ENCODE measurements at regions not wholly inside any gene's neighbourhood (a gene's known extent, or its start where the extent isn't known, plus 50 kb on each side); places are given as distances from the start of the nearest gene placed in this dataset.

- ATAC-seq, result no peak
- H3K36me3 ChIP-seq, result no peaks in the 10 kb centered on the region
- H3K27me3 ChIP-seq, result peaks cover 0 to 4% (median 0%) of the 10 kb centered on the region in 7 donors
- no peak overlapping the region for H3K4me3 ChIP-seq
- no peak for TF ChIP-seq CTCF (IDR thresholded peaks at IDR 0.05)
- peaks cover 0 to 32% (median 0%) of the 10 kb centered on the region in 9 donors for H3K4me1 ChIP-seq
- no peak overlapping the region for H3K27ac ChIP-seq
- no peak for DNase-seq
- WGBS, 2 donors, result 90 to 95% methylated on average over 2 of the region's 2 CpGs
- H3K9me3 ChIP-seq, result peaks cover 0 to 7% (median 0%) of the 10 kb centered on the region in 11 donors
- intact Hi-C loops (cut with DNase I), result no loop called here
These were observed 69.2 kb downstream of the LYZL2 start for GRCh38 chr10:30560326-30560725.

DNA sequence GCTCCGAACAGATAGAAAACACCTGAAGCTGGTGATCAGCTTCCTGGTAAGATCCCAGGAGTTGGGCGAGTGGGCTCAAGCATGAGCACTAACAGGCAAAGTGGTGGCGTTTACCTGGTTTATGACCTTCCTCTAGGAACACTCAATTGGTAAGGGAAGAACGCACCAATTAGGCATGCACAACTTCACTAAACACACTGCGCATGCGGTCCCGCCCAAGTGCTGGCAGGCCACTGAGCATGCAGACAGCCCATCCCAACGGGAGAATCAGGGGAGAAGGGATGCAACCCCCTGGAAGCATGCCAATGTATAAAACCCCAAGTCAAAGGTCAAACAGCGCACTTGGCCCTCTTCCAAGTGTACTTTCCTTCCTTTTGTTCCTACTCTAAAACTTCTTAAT, 70.4 kb downstream of the LYZL2 start:
- no peak for TF ChIP-seq CTCF (IDR thresholded peaks at IDR 0.05)
- DNase-seq (no peak), ATAC-seq (no peak)
- 70 to 79% methylated on average over 9 of the region's 9 CpGs for WGBS, 2 donors
- H3K27me3 ChIP-seq, result peaks cover 0 to 4% (median 0%) of the 10 kb centered on the region in 7 donors
- H3K4me3 ChIP-seq, result no peak overlapping the region
- H3K27ac ChIP-seq, result no peak overlapping the region
- peaks cover 0 to 44% (median 6%) of the 10 kb centered on the region in 9 donors for H3K4me1 ChIP-seq
- H3K36me3 ChIP-seq, result no peaks in the 10 kb centered on the region
- intact Hi-C loops (cut with DNase I), result no loop called here
- H3K9me3 ChIP-seq, result peaks cover 0 to 7% (median 0%) of the 10 kb centered on the region in 11 donors

DNA sequence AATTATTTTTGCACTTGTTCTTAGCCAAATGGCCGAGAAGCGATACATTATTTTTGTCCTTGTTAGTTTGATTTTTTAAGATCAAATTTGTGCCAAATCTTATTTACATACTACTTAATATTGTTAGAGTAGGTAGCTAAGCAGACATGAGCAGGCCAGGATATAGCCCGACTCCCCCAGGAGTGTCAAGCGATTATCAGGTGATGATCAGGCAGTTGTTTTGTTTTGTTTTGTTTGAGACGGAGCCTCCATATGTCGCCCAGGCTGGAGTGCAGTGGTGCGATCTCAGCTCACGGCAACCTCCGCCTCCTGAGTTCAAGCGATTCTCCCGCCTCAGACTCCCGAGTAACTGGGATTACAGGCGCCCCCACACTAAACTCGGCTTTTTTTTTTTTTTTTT, 71.1 kb downstream of the LYZL2 start:
- WGBS, 2 donors, result 72 to 76% methylated on average over 13 to 14 of the region's 14 CpGs
- no peak for TF ChIP-seq CTCF (IDR thresholded peaks at IDR 0.05)
- DNase-seq (no peak), ATAC-seq (no peak)
- H3K27me3 ChIP-seq, result peaks cover 0 to 4% (median 0%) of the 10 kb centered on the region in 7 donors
- no peak overlapping the region for H3K4me3 ChIP-seq
- no peaks in the 10 kb centered on the region for H3K36me3 ChIP-seq
- peaks cover 0 to 52% (median 14%) of the 10 kb centered on the region in 9 donors for H3K4me1 ChIP-seq
- H3K9me3 ChIP-seq, result peaks cover 0 to 7% (median 0%) of the 10 kb centered on the region in 11 donors
- intact Hi-C loops (cut with DNase I), result no loop called here
- H3K27ac ChIP-seq, result peak overlapping the region in 1 of 10 donors; percentile 94

DNA sequence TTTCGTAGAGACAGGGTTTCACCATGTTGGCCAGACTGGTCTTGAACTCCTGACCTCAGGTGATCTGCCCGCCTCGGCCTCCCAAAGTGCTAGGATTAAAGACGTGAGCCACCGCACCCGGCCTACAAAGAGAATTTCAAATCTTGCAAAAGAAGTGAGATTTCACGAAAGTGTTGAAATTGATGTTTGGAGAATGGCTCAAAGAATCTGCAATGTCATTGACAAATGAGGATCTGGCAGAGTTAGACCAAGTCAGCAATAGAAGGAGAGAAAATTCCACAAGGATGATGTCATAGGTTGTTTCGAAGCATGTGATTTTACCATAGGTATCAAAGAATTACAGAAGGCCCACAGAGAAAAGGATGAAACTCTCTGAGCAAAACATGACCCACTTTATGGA, 71.7 kb downstream of the LYZL2 start:
- ATAC-seq (no peak), DNase-seq (no peak)
- Histone ChIP-seq H3K36me3 (no peaks in the 10 kb centered on the region), H3K27ac (peak overlapping the region in 1 of 10 donors; percentile 94), H3K4me3 (no peak overlapping the region), H3K27me3 (peaks cover 0 to 4% (median 0%) of the 10 kb centered on the region in 7 donors), H3K9me3 (peaks cover 0 to 7% (median 0%) of the 10 kb centered on the region in 11 donors), H3K4me1 (peaks cover 0 to 57% (median 16%) of the 10 kb centered on the region in 9 donors)
- no peak for TF ChIP-seq CTCF (IDR thresholded peaks at IDR 0.05)
- intact Hi-C loops (cut with DNase I), result no loop called here
- 65 to 70% methylated on average over 8 of the region's 8 CpGs for WGBS, 2 donors
